HFF-Myc (cell line): ENCODE measurements at regions not wholly inside any gene's neighbourhood (a gene's known extent, or its start where the extent isn't known, plus 50 kb on each side); places are given as distances from the start of the nearest gene placed in this dataset.

Experiments
- DNase-seq: peaks from one replicate; pipeline ENCODE4 v3.0.0-alpha.2; 2011; ENCODE audit warnings: low read depth; ENCODE audit errors: extremely low read depth
- H3K4me3 ChIP-seq: replicated peaks from 2 replicates; pipeline ENCODE4 v1.5.1; 2011; ENCODE audit warnings: low read depth, mild to moderate bottlenecking, control low read depth, low read length
- TF ChIP-seq, protein P1 (sequence below): IDR thresholded peaks from 2 replicates; pipeline ENCODE4 v1.5.1; 2012; ENCODE audit warnings: mild to moderate bottlenecking, low read depth, low read length, control low read depth; ENCODE audit errors: missing control alignments

DNA sequence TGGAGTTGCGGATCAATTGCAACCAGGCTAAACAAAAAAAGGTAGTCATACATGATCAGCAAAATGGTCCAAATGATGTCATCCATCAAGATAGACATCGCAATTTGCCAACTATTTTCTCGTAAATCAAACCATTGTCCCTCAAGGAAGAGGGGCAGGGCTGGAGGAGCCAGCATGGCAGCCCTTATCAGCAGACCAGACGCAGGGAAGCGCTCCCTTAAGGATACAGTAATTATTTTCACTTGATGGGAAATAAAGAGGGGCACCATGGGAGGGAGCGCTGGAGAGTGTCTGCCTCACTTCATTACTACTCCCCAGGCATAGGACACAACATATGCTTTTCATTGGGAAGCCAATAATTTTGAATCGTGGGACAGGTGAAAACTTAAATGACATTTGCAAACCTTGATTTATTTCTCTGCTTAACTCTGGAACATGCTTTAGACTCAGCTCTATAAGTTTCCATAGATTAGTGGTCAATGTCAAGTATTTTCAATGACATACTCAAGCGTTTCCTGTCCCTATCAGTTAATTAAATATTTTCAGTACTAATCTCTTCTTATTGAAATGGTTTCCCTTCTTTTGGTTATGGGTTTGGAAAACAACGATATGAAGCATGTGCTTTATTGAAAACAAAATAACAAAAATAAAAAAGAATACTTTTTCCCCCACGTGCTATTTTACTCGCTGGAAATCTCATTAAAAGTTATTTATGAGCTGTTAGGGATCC lies 202.4 kb upstream of the HABP2 start:
- TF ChIP-seq, protein P1, sequence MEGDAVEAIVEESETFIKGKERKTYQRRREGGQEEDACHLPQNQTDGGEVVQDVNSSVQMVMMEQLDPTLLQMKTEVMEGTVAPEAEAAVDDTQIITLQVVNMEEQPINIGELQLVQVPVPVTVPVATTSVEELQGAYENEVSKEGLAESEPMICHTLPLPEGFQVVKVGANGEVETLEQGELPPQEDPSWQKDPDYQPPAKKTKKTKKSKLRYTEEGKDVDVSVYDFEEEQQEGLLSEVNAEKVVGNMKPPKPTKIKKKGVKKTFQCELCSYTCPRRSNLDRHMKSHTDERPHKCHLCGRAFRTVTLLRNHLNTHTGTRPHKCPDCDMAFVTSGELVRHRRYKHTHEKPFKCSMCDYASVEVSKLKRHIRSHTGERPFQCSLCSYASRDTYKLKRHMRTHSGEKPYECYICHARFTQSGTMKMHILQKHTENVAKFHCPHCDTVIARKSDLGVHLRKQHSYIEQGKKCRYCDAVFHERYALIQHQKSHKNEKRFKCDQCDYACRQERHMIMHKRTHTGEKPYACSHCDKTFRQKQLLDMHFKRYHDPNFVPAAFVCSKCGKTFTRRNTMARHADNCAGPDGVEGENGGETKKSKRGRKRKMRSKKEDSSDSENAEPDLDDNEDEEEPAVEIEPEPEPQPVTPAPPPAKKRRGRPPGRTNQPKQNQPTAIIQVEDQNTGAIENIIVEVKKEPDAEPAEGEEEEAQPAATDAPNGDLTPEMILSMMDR, result no peak
- no peak for DNase-seq
- H3K4me3 ChIP-seq, result no peak overlapping the region

DNA sequence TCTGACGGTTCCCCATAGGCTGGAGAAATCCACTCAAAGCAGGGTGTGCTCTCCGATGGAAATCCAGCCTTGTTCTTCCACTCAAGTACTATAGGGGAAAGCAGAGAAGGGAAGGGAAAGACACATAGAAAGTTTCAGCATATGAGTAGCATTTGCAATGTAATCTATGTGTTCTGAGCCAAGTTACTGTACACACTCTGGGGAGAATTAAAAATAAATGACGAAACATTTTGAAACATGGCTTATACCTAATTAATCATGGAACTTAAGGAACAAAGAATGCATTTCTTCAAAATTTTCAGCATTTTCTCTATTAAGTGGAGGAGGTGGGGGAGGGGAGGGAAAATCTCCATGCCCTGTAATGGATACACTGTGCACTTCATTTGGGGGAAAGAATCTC lies 198.1 kb upstream of the HABP2 start:
- TF ChIP-seq, protein P1, result no peak
- no peak for DNase-seq
- H3K4me3 ChIP-seq, result no peak overlapping the region

- TF ChIP-seq, protein P1, result no peak
- no peak overlapping the region for H3K4me3 ChIP-seq
- DNase-seq, result no peak
Observed at GRCh38 chr10:113356794-113357680, 195.8 kb upstream of the HABP2 start.

DNA sequence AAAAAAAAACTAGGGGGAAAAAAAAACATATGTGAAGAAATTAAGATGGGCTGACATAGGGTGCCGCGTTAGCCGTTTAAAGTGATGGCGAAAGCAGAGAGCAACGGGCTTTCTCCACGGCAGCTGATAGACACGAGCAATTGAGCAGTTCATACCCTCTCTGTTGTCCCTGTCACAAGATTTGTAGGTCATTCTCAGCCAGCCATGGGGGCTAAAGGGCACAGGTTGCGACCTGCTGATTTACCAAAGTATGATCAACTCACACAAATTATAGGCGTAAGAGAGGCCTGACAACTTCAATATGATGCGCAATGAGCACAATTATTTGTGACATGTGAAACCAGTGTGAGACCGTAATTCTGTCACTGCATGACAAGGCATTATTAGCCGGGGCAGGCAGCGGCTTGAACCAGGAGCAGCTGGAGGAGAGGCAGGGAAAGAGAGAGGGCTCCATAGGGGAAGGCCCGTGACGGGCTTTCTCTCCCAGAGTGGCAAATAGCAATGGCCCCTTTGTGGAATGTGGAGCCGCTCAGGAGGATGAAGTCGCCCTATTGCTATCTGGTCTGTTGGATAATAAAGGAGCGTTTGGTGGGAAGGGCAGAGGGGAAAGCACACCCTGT lies 195.1 kb upstream of the HABP2 start:
- TF ChIP-seq, protein P1, result no peak
- no peak overlapping the region for H3K4me3 ChIP-seq

GRCh38 chr10:113359655-113360054 lies 193.2 kb upstream of the HABP2 start:
- TF ChIP-seq, protein P1, result no peak
- H3K4me3 ChIP-seq, result no peak overlapping the region
- no peak for DNase-seq

More for the DNA sequence above, 195.1 kb upstream of the HABP2 start:
- DNase-seq, result no peak

GRCh38 chr10:113360870-113361269 lies 192.0 kb upstream of the HABP2 start:
- TF ChIP-seq, protein P1, result no peak
- H3K4me3 ChIP-seq, result no peak overlapping the region

More at GRCh38 chr10:113360870-113361269, 192.0 kb upstream of the HABP2 start:
- DNase-seq, result no peak
